Transverse colon (tissue), 4 donors: ENCODE measurements at regions not wholly inside any gene's neighbourhood (a gene's known extent, or its start where the extent isn't known, plus 50 kb on each side); places are given as distances from the start of the nearest gene placed in this dataset.

Experiments used
- DNase-seq: peaks from one replicate; pipeline ENCODE4 v3.0.0-alpha.2; 2019
- H3K27ac ChIP-seq, 4 donors: fragments of 200-600 bp; sonication (generic); 2 replicates each; pipeline ENCODE4 v1.5.1; 2016 to 2018; ENCODE audit warnings: inconsistent platforms in 4 of 4
- H3K27me3 ChIP-seq: fragments of 200-600 bp; sonication (generic); 2 replicates; pipeline ENCODE4 v1.5.1; 2017; ENCODE audit warnings: inconsistent platforms
- H3K36me3 ChIP-seq, 4 donors: fragments of 200-600 bp; sonication (generic); 2 replicates each; pipeline ENCODE4 v1.5.1; 2017 to 2019; ENCODE audit warnings: inconsistent platforms in 4 of 4
- H3K4me1 ChIP-seq, 4 donors: fragments of 200-600 bp; sonication (generic); 2 replicates each; pipeline ENCODE4 v1.5.1; 2017 to 2020; ENCODE audit warnings: inconsistent platforms in 4 of 4
- H3K4me3 ChIP-seq, 4 donors: fragments of 200-600 bp; sonication (generic); 1 replicate in 1 of 4; 2 replicates in 3 of 4; pipeline versions ENCODE4 v1.5.1 to v1.6.1; 2017 to 2019; ENCODE audit warnings: inconsistent platforms in 4 of 4
- H3K9me3 ChIP-seq, 2 donors: fragments of 200-600 bp; sonication (generic); 2 replicates each; pipeline ENCODE4 v1.5.1; 2017 to 2019; ENCODE audit warnings: inconsistent platforms in 2 of 2
- EP300 ChIP-seq: sonication (generic); formaldehyde crosslinking; IDR thresholded peaks from one replicate; pipeline ENCODE4 v1.6.1; 2017; ENCODE audit warnings: antibody characterized with exemption, low read depth
- POLR2A ChIP-seq: fragments of 450-650 bp; IDR thresholded peaks from one replicate; pipeline ENCODE4 v1.6.1; 2016; ENCODE audit warnings: antibody characterized with exemption, mild to moderate bottlenecking, moderate library complexity
- POLR2AphosphoS5 ChIP-seq, 3 donors: sonication (generic); formaldehyde crosslinking; IDR thresholded peaks; one replicate each; pipeline ENCODE4 v1.6.1; 2016; ENCODE audit warnings: antibody characterized with exemption in 3 of 3
- WGBS, 2 donors: methylation state at CpG; one replicate each; pipeline ENCODE4 v1.1.5; 2018; ENCODE audit warnings: low coverage in 1 of 2; 5-methylcytosine and 5-hydroxymethylcytosine counted together
- in situ Hi-C, 4 donors: fragments of 200-750 bp; cut with MboI; loops; one replicate each; pipeline versions ENCODE4 v1.15.0 to v1.15.1; 2017; ENCODE audit warnings: low sequenced_read_pairs in 3 of 4, low pct_ligation_motif_present in 1 of 4, low pct_unique_long_range_greater_than_20kb in 1 of 4
- intact Hi-C: fragments of 100-400 bp; cut with DNase I; formaldehyde crosslinking; loops from one replicate; pipeline ENCODE4 v1.15.1; 2023; ENCODE audit warnings: low total_unique reads
- TF ChIP-seq, protein P1 (sequence below), 5 experiments: fragments of 200-600 bp in 3 of 5; fragments of 450-650 bp in 2 of 5; sonication (generic) in 3 of 5; IDR thresholded peaks; 1 replicate in 2 of 5; 2 replicates in 3 of 5; pipeline ENCODE4 v1.5.1; 2016 to 2017; ENCODE audit warnings: antibody characterized with exemption in 5 of 5, inconsistent platforms in 3 of 5, mild to moderate bottlenecking in 2 of 5, moderate library complexity in 1 of 5

DNA sequence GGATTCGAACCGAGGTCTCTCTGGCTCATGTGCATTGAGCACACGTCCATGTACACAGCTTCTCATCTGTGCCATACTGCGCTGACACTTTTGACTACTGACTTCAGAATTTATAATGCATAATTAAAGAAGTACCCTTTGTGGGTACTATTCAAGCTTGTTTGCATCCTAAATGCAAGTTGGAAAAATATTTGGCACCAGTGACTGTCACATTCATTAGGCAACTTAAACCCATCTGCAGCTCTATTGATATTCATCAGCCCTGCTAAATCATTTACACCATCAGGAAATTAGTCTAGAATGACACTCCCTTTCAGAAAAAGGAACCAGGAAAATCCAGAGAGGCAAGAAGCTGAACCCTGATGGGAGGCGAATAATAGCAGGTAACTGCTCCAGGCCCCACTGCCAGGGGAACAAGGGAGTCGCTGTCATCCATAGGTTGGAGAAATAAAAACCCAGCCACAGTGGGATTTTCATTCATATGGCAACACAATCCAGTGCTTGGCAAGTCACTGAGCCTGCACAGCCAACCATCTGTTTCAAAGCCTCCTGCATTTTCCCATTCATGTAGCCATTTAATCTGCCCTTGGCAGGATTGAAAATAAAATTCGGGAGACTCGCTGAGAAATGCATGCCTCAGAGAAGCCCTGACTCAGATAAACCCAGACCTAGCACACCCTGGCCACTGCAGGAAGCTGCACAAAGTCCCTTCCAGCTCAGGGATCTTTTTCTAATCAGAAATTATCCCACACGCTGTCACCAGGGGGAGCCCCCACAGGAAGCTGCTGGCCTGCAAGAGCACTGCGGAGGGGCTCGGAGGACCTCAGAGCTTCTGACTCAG is 103.0 kb upstream of the VEPH1 start:
- H3K9me3 ChIP-seq, result no peaks in the 10 kb centered on the region
- WGBS, 2 donors, result 49 to 61% methylated on average over 6 to 11 of the region's 11 CpGs
- no peak for TF ChIP-seq POLR2AphosphoS5 (IDR thresholded peaks at IDR 0.05)
- TF ChIP-seq, protein P1, sequence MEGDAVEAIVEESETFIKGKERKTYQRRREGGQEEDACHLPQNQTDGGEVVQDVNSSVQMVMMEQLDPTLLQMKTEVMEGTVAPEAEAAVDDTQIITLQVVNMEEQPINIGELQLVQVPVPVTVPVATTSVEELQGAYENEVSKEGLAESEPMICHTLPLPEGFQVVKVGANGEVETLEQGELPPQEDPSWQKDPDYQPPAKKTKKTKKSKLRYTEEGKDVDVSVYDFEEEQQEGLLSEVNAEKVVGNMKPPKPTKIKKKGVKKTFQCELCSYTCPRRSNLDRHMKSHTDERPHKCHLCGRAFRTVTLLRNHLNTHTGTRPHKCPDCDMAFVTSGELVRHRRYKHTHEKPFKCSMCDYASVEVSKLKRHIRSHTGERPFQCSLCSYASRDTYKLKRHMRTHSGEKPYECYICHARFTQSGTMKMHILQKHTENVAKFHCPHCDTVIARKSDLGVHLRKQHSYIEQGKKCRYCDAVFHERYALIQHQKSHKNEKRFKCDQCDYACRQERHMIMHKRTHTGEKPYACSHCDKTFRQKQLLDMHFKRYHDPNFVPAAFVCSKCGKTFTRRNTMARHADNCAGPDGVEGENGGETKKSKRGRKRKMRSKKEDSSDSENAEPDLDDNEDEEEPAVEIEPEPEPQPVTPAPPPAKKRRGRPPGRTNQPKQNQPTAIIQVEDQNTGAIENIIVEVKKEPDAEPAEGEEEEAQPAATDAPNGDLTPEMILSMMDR (IDR thresholded peaks at IDR 0.05), result peak; percentile 37 to 67 (median 64)
- intact Hi-C loops (no loop called here), in situ Hi-C loops (loop anchor here in 3 of 4 donors (25.0 kb wide), 1 partner anchor 831 kb away; no protein-coding TSS in a partner anchor)
- H3K27ac ChIP-seq, result no peak overlapping the region
- H3K4me3 ChIP-seq, result no peak overlapping the region
- H3K4me1 ChIP-seq, result peaks cover 0 to 4% (median 0%) of the 10 kb centered on the region in 4 donors
- no peaks in the 10 kb centered on the region for H3K36me3 ChIP-seq
- peak; percentile 45 for DNase-seq
- H3K27me3 ChIP-seq, result no peaks in the 10 kb centered on the region

DNA sequence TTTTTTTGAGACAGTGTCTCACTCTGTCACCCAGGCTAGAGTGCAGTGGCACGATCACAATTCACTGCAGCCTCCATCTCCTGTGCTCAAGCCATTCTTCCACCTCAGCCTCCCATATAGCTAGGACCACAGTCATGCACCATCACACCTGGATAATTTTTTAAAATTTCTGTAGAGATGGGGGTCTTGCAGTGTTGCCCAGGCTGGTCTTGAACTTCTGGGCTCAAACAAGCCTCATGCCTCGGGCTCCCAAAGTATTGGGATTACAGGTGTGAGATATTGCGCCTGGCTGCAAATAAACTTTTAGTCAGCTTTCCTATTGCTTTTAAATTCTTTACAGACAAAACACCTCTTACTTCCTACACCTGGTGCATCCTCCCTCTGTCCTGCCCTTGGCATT is 102.1 kb upstream of the VEPH1 start:
- no peak for DNase-seq
- Histone ChIP-seq H3K27me3 (no peaks in the 10 kb centered on the region), H3K4me1 (peaks cover 0 to 4% (median 0%) of the 10 kb centered on the region in 4 donors), H3K4me3 (no peak overlapping the region), H3K9me3 (no peaks in the 10 kb centered on the region), H3K36me3 (no peaks in the 10 kb centered on the region), H3K27ac (no peak overlapping the region)
- in situ Hi-C loops, result loop anchor here in 3 of 4 donors (25.0 kb wide), 1 partner anchor 832 kb away; no protein-coding TSS in a partner anchor
- 78 to 85% methylated on average over 3 of the region's 3 CpGs for whole genome bisulfite sequencing, 2 donors
- intact Hi-C loops, result no loop called here
- TF ChIP-seq POLR2A (no peak), POLR2AphosphoS5 (IDR thresholded peaks at IDR 0.05) (no peak), EP300 (no peak)
- TF ChIP-seq, protein P1 (IDR thresholded peaks at IDR 0.05), result no peak

DNA sequence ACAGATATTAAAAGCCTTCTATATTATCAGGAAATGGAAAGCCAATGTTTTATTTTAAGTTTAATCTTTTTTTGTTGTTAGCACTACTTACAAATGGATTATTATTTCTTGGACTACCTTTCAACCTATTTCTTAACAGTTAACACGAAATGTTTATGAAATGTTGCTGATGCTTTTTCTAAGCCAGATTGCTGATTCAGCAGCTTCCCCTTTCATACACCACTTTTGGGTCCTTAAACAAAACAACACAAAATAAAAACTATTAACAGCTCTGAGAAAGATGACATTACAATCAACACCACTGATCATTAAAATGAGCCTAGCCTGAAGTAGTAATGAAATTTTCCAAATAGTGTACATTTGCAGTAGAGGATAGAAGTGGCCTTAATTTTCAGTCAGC is 99.2 kb upstream of the VEPH1 start:
- H3K4me1 ChIP-seq, result peaks cover 0 to 4% (median 0%) of the 10 kb centered on the region in 4 donors
- no peak overlapping the region for H3K4me3 ChIP-seq
- in situ Hi-C loops, result loop anchor here in 3 of 4 donors (25.0 kb wide), 1 partner anchor 835 kb away; no protein-coding TSS in a partner anchor
- no peaks in the 10 kb centered on the region for H3K27me3 ChIP-seq
- TF ChIP-seq, protein P1 (IDR thresholded peaks at IDR 0.05), result no peak
- no peak for TF ChIP-seq POLR2A
- no peak overlapping the region for H3K27ac ChIP-seq
- no peak for DNase-seq
- intact Hi-C loops, result no loop called here
- WGBS, 2 donors, result 54 to 69% methylated on average over 1 of the region's 1 CpG
- no peaks in the 10 kb centered on the region for H3K36me3 ChIP-seq
- no peaks in the 10 kb centered on the region for H3K9me3 ChIP-seq

DNA sequence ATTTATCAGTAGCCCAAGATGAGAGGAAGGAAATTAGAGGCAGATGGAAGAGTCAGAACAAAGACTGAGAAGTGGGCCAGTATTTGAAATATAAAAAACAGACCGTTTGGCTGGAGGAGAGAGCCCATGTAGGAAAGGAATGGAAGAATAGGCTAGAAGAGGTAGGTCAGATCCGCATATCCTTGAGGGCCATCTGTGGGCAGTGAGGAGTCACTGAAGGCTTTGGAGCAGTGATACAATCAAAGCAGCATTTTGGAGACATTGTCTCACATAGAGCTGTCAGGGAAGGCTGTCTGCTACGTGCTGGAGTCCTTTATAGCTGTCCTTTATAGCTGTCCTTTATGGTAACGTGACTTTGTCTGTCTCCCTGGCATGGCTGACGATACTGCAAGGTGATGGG is 92.0 kb upstream of the VEPH1 start:
- 65 to 89% methylated on average over 2 to 5 of the region's 5 CpGs for WGBS, 2 donors
- intact Hi-C loops (no loop called here), in situ Hi-C loops (no loop called here)
- TF ChIP-seq POLR2A (no peak), POLR2AphosphoS5 (IDR thresholded peaks at IDR 0.05) (no peak)
- TF ChIP-seq, protein P1 (IDR thresholded peaks at IDR 0.05), result no peak
- no peaks in the 10 kb centered on the region for H3K27me3 ChIP-seq
- H3K4me1 ChIP-seq, result no peaks in the 10 kb centered on the region
- H3K9me3 ChIP-seq, result no peaks in the 10 kb centered on the region
- H3K27ac ChIP-seq, result no peak overlapping the region
- no peaks in the 10 kb centered on the region for H3K36me3 ChIP-seq
- no peak for DNase-seq
- no peak overlapping the region for H3K4me3 ChIP-seq
